Fibroblast of lung (primary cell): ENCODE measurements at regions not wholly inside any gene's neighbourhood (a gene's known extent, or its start where the extent isn't known, plus 50 kb on each side); places are given as distances from the start of the nearest gene placed in this dataset.

Experiments
- DNase-seq, 2 donors: peaks; one replicate each; pipeline versions ENCODE4 v3.0.0 to v3.0.0-alpha.2; 2010; ENCODE audit warnings: low read depth in 2 of 2
- H2AFZ ChIP-seq: 2 replicates; pipeline ENCODE4 v1.5.1; 2012; ENCODE audit warnings: low read length, control low read depth, inconsistent platforms
- H3K27ac ChIP-seq: 2 replicates; pipeline ENCODE4 v1.5.1; 2011; ENCODE audit warnings: low read length, control low read depth; ENCODE audit not compliant: insufficient read depth
- H3K27me3 ChIP-seq: 2 replicates; pipeline ENCODE4 v1.5.1; 2011; ENCODE audit warnings: mild to moderate bottlenecking, low read length; ENCODE audit not compliant: control insufficient read depth, insufficient read depth
- H3K36me3 ChIP-seq: 2 replicates; pipeline ENCODE4 v1.5.1; 2011; ENCODE audit warnings: low read length; ENCODE audit not compliant: control insufficient read depth, insufficient read depth
- H3K4me1 ChIP-seq: 2 replicates; pipeline ENCODE4 v1.5.1; 2011; ENCODE audit warnings: low read length; ENCODE audit not compliant: control insufficient read depth, insufficient read depth; ENCODE audit errors: extremely low read depth
- H3K4me2 ChIP-seq: 2 replicates; pipeline ENCODE4 v1.5.1; 2011; ENCODE audit warnings: low read length, control low read depth; ENCODE audit not compliant: insufficient read depth; ENCODE audit errors: extremely low read depth
- H3K4me3 ChIP-seq, 4 experiments: fragments of 200-600 bp in 1 of 4; sonication (generic) in 1 of 4; replicated peaks in 1 of 4; 2 replicates each; pipeline ENCODE4 v1.5.1; 2011 to 2016; ENCODE audit warnings: low read length in 4 of 4, low read depth in 3 of 4, mild to moderate bottlenecking in 3 of 4, control low read depth in 2 of 4, inconsistent platforms in 1 of 4, mixed read lengths in 1 of 4; ENCODE audit not compliant: insufficient read depth in 1 of 4; ENCODE audit errors: control extremely low read depth in 1 of 4
- H3K79me2 ChIP-seq: 2 replicates; pipeline ENCODE4 v1.5.1; 2012; ENCODE audit warnings: mild to moderate bottlenecking, low read length, inconsistent platforms; ENCODE audit not compliant: control insufficient read depth, insufficient read depth
- H3K9ac ChIP-seq: 2 replicates; pipeline ENCODE4 v1.5.1; 2011; ENCODE audit warnings: mild to moderate bottlenecking, low read length, control low read depth; ENCODE audit not compliant: insufficient read depth
- H3K9me3 ChIP-seq: 2 replicates; pipeline ENCODE4 v1.5.1; 2012; ENCODE audit warnings: low read depth, low read length; ENCODE audit not compliant: control insufficient read depth, insufficient read depth
- H4K20me1 ChIP-seq: 2 replicates; pipeline ENCODE4 v1.5.1; 2011; ENCODE audit warnings: low read length; ENCODE audit not compliant: control insufficient read depth, insufficient read depth; ENCODE audit errors: extremely low read depth
- EZH2 ChIP-seq: IDR thresholded peaks from 2 replicates; pipeline ENCODE4 v1.5.1; 2012; ENCODE audit warnings: low read length, control low read depth, mild to moderate bottlenecking; ENCODE audit errors: missing control alignments
- TF ChIP-seq, protein P1 (sequence below), 2 donors: IDR thresholded peaks in 1 of 2; conservative IDR thresholded peaks in 1 of 2; 1 replicate in 1 of 2; 2 replicates in 1 of 2; pipeline ENCODE4 v1.5.1; 2011 to 2012; ENCODE audit warnings: low read length in 2 of 2, control low read depth in 1 of 2, inconsistent platforms in 1 of 2, low read depth in 1 of 2, mild to moderate bottlenecking in 1 of 2

DNA sequence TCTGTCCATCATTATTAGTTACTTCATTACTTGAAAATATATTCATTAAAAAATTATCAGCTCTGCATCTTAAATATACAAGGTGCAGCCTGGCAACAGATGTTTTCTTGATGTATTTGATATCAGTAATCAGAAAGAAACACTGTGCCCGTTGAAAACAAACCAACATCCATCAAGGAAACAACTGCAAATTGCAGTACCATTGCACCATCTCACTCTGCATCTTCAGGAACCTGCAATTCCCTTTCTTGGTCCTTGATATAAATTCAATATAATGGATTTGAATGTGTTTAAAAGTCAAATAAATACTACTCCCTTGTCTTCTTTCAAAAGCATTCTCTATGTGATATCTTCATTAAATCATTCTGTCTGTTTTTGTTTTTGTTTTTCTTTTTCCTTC lies 1131.2 kb downstream of the FAM181B start:
- Histone ChIP-seq H3K36me3 (no peaks in the 10 kb centered on the region), H3K27me3 (no peaks in the 10 kb centered on the region), H2AFZ (no peak overlapping the region), H3K27ac (no peak overlapping the region), H3K4me3 (no peak overlapping the region), H3K9ac (no peak overlapping the region), H3K79me2 (no peaks in the 10 kb centered on the region), H3K4me1 (no peaks in the 10 kb centered on the region), H4K20me1 (no peaks in the 10 kb centered on the region), H3K9me3 (no peaks in the 10 kb centered on the region), H3K4me2 (no peak overlapping the region)
- TF ChIP-seq EZH2: no peak
- TF ChIP-seq, protein P1, sequence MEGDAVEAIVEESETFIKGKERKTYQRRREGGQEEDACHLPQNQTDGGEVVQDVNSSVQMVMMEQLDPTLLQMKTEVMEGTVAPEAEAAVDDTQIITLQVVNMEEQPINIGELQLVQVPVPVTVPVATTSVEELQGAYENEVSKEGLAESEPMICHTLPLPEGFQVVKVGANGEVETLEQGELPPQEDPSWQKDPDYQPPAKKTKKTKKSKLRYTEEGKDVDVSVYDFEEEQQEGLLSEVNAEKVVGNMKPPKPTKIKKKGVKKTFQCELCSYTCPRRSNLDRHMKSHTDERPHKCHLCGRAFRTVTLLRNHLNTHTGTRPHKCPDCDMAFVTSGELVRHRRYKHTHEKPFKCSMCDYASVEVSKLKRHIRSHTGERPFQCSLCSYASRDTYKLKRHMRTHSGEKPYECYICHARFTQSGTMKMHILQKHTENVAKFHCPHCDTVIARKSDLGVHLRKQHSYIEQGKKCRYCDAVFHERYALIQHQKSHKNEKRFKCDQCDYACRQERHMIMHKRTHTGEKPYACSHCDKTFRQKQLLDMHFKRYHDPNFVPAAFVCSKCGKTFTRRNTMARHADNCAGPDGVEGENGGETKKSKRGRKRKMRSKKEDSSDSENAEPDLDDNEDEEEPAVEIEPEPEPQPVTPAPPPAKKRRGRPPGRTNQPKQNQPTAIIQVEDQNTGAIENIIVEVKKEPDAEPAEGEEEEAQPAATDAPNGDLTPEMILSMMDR (conservative IDR thresholded peaks at IDR 0.05 in 1 of 2, IDR thresholded peaks at IDR 0.05 in 1 of 2; ENCODE audit: low read depth in 1 of 2, low read length in 2 of 2): no peak
- no peak for DNase-seq

DNA sequence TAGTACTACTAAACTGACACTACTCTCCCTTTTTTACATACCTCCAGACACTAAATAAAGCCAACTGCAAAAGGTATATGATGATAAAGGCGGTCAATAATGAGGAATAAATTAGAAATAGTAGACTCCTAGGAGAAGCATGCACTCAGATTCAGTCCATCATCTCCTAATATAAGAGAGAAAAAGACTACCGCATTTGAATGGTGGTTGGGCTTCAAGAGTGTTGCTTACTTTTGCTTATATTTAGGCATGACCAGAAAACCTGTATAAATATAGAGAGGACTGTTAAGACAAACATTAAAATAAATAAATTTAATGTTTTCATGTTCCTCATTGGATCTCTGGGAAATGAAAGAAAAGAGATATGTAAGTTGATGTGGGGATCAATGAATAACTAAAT lies 1137.0 kb downstream of the FAM181B start:
- Histone ChIP-seq H3K27ac (no peak overlapping the region), H3K9me3 (no peaks in the 10 kb centered on the region), H3K4me3 (no peak overlapping the region), H2AFZ (no peak overlapping the region), H3K4me2 (no peak overlapping the region), H3K4me1 (no peaks in the 10 kb centered on the region), H3K27me3 (no peaks in the 10 kb centered on the region), H3K9ac (no peak overlapping the region), H4K20me1 (no peaks in the 10 kb centered on the region), H3K79me2 (no peaks in the 10 kb centered on the region), H3K36me3 (no peaks in the 10 kb centered on the region)
- no peak for TF ChIP-seq EZH2
- TF ChIP-seq, protein P1 (conservative IDR thresholded peaks at IDR 0.05 in 1 of 2, IDR thresholded peaks at IDR 0.05 in 1 of 2; ENCODE audit: low read depth in 1 of 2, low read length in 2 of 2): no peak
- peak in 1 of 2 donors; percentile 21 for DNase-seq

DNA sequence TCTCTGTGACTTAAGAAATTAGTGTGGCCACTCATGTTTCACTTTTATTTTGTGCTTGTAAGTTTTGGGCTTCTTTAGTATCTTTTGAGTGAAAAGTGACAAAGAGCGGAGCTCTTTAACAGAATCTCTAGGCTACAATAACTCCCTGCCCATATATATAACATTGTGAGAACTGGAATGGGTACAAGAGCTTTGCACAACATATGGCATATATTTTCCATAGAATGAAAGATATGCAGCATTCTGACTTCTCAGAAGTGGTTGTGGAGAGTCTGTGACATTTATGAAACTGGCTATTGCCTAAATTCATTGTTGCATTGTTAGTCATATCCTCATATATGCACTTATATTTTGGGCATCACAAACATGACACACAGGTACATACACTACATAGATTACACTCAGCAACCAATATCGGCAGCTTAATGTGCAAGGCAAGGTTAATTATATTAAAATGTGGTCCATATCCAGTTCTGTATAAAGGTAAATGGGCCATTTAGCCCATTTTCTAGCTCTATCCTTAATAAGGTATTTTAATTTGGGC lies 1148.2 kb downstream of the FAM181B start:
- no peak overlapping the region for H3K27ac ChIP-seq
- H4K20me1 ChIP-seq: no peaks in the 10 kb centered on the region
- no peaks in the 10 kb centered on the region for H3K79me2 ChIP-seq
- no peaks in the 10 kb centered on the region for H3K9me3 ChIP-seq
- H3K9ac ChIP-seq: no peak overlapping the region
- H3K36me3 ChIP-seq: no peaks in the 10 kb centered on the region
- no peak for DNase-seq
- H2AFZ ChIP-seq: no peak overlapping the region
- H3K4me2 ChIP-seq: no peak overlapping the region
- TF ChIP-seq, protein P1 (conservative IDR thresholded peaks at IDR 0.05 in 1 of 2, IDR thresholded peaks at IDR 0.05 in 1 of 2; ENCODE audit: low read depth in 1 of 2, low read length in 2 of 2): no peak
- TF ChIP-seq EZH2: no peak
- H3K4me3 ChIP-seq: no peak overlapping the region
- no peaks in the 10 kb centered on the region for H3K4me1 ChIP-seq
- no peaks in the 10 kb centered on the region for H3K27me3 ChIP-seq
